PC-3 (cell line): ENCODE measurements at regions not wholly inside any gene's neighbourhood (a gene's known extent, or its start where the extent isn't known, plus 50 kb on each side); places are given as distances from the start of the nearest gene placed in this dataset.

ENCODE experiments used
- ATAC-seq: fragments of 200-7000 bp; cut with Tn5 transposase; 2 replicates; pipeline ENCODE4 v1.9.1; 2020; ENCODE audit warnings: mild to moderate bottlenecking, moderate library complexity
- BruUV-seq: library from RNA; stranded (reverse); fragments of 400-500 nt; replicated peaks from 2 replicates; lab custom pipeline; 2021; lab: Mats Ljungman, UMichigan
- CTCF ChIA-PET: fragments of 300-600 bp; sonication (Branson Sonifier 250); formaldehyde crosslinking; loops from one replicate; lab custom pipeline; 2022; ENCODE audit warnings: antibody characterized with exemption; lab: Charles Lee
- POLR2A ChIA-PET: fragments of 300-600 bp; sonication (Branson Sonifier 250); formaldehyde crosslinking; loops from one replicate; lab custom pipeline; 2022; ENCODE audit warnings: antibody characterized with exemption; ENCODE audit not compliant: unreplicated experiment; lab: Charles Lee
- DNase-seq: peaks from one replicate; pipeline ENCODE4 v3.0.0-alpha.2; 2015
- H2AFZ ChIP-seq: fragments of 300-600 bp; sonication (generic); 2 replicates; pipeline ENCODE4 v1.6.0; 2016; ENCODE audit warnings: antibody characterized with exemption, low read length
- H3F3A ChIP-seq: fragments of 300-600 bp; sonication (generic); one replicate; pipeline ENCODE4 v1.6.0; 2017; ENCODE audit warnings: antibody characterized with exemption, low read length, control low read depth, mild to moderate bottlenecking; ENCODE audit not compliant: unreplicated experiment
- H3K27ac ChIP-seq: fragments of 300-600 bp; sonication (generic); 2 replicates; pipeline ENCODE4 v1.5.1; 2016; ENCODE audit warnings: mild to moderate bottlenecking, low read length
- H3K27me3 ChIP-seq: fragments of 300-600 bp; sonication (generic); 2 replicates; pipeline ENCODE4 v1.6.1; 2016; ENCODE audit warnings: low read length, mixed read lengths
- H3K36me3 ChIP-seq: fragments of 300-600 bp; sonication (generic); 2 replicates; pipeline ENCODE4 v1.6.1; 2016; ENCODE audit warnings: low read depth, mixed run types, low read length, mixed read lengths
- H3K4me1 ChIP-seq: fragments of 300-600 bp; sonication (generic); 2 replicates; pipeline ENCODE4 v1.5.1; 2016; ENCODE audit warnings: low read length; ENCODE audit not compliant: insufficient read depth
- H3K4me2 ChIP-seq: fragments of 300-600 bp; sonication (generic); 2 replicates; pipeline ENCODE4 v1.6.0; 2016; ENCODE audit warnings: low read length
- H3K4me3 ChIP-seq: fragments of 300-600 bp; sonication (generic); 2 replicates; pipeline ENCODE4 v1.5.1; 2016; ENCODE audit warnings: mild to moderate bottlenecking, low read length, mixed read lengths
- H3K79me2 ChIP-seq: fragments of 300-600 bp; sonication (generic); 2 replicates; pipeline ENCODE4 v1.6.1; 2017; ENCODE audit warnings: low read length, mixed read lengths
- H3K9ac ChIP-seq: fragments of 300-600 bp; sonication (generic); 2 replicates; pipeline ENCODE4 v1.6.0; 2016; ENCODE audit warnings: mild to moderate bottlenecking, low read length
- H3K9me2 ChIP-seq: fragments of 300-600 bp; sonication (generic); replicated peaks from 2 replicates; pipeline ENCODE4 v1.6.1; 2016; ENCODE audit warnings: mixed run types, low read length, mixed read lengths
- H3K9me3 ChIP-seq: fragments of 300-600 bp; sonication (generic); 2 replicates; pipeline ENCODE4 v1.6.1; 2016; ENCODE audit warnings: low read length, mixed read lengths
- H4K20me1 ChIP-seq: fragments of 300-600 bp; sonication (generic); 2 replicates; pipeline ENCODE4 v1.6.1; 2016; ENCODE audit warnings: low read length, mixed read lengths
- CTCF ChIP-seq: fragments of 300-600 bp; sonication (generic); conservative IDR thresholded peaks from 2 replicates; pipeline ENCODE4 v1.5.1; 2017; ENCODE audit warnings: antibody characterized with exemption, low read depth, mild to moderate bottlenecking, low read length
- EZH2 ChIP-seq: fragments of 300-600 bp; sonication (generic); IDR thresholded peaks from one replicate; pipeline ENCODE4 v1.6.1; 2017; ENCODE audit warnings: antibody characterized with exemption, mild to moderate bottlenecking, low read length; ENCODE audit not compliant: unreplicated experiment
- EZH2phosphoT487 ChIP-seq: fragments of 300-600 bp; sonication (generic); IDR thresholded peaks from 2 replicates; pipeline ENCODE4 v1.6.1; 2018; ENCODE audit warnings: mild to moderate bottlenecking, antibody characterized with exemption, low read length, borderline replicate concordance
- intact Hi-C: fragments of 100-400 bp; cut with micrococcal nuclease; formaldehyde crosslinking; loops from 2 replicates; pipeline ENCODE4 v1.9.0; 2023

GRCh38 chr12:116476227-116476822 lies 82.9 kb upstream of the MAP1LC3B2 start:
- Histone ChIP-seq H3K9me3 (no peaks in the 10 kb centered on the region), H3K9me2 (no peaks in the 10 kb centered on the region), H3K4me3 (no peak overlapping the region), H3K27me3 (no peaks in the 10 kb centered on the region), H2AFZ (no peak overlapping the region), H3K4me1 (no peaks in the 10 kb centered on the region), H3F3A (no peaks in the 10 kb centered on the region), H3K9ac (no peak overlapping the region), H3K4me2 (no peak overlapping the region), H3K27ac (no peak overlapping the region), H4K20me1 (no peaks in the 10 kb centered on the region), H3K36me3 (no peaks in the 10 kb centered on the region), H3K79me2 (no peaks in the 10 kb centered on the region)
- DNase-seq (no peak), ATAC-seq (no peak)
- BruUV-seq: no TSS peak
- TF ChIP-seq EZH2phosphoT487 (no peak), EZH2 (no peak)
- ChIA-PET POLR2A (no interaction called here), CTCF (no interaction called here)
- intact Hi-C loops: no loop called here

- ATAC-seq: no peak
- Histone ChIP-seq H3K9ac (no peak overlapping the region), H2AFZ (no peak overlapping the region), H3K36me3 (no peaks in the 10 kb centered on the region), H3K9me3 (no peaks in the 10 kb centered on the region), H3K4me2 (no peak overlapping the region), H3K4me3 (no peak overlapping the region), H4K20me1 (no peaks in the 10 kb centered on the region), H3K9me2 (no peaks in the 10 kb centered on the region), H3K79me2 (no peaks in the 10 kb centered on the region), H3K4me1 (no peaks in the 10 kb centered on the region), H3K27me3 (no peaks in the 10 kb centered on the region), H3K27ac (no peak overlapping the region), H3F3A (no peaks in the 10 kb centered on the region)
- ChIA-PET POLR2A (no interaction called here), CTCF (no interaction called here)
- intact Hi-C loops: no loop called here
- BruUV-seq: no TSS peak
- TF ChIP-seq EZH2: no peak
- no peak for TF ChIP-seq EZH2phosphoT487
- no peak for TF ChIP-seq CTCF
- no peak for DNase-seq
Observed at GRCh38 chr12:116478243-116478773, 80.9 kb upstream of the MAP1LC3B2 start.

GRCh38 chr12:116480210-116480810 lies 78.9 kb upstream of the MAP1LC3B2 start:
- DNase-seq (no peak), ATAC-seq (no peak)
- Histone ChIP-seq H3K4me3 (no peak overlapping the region), H3K36me3 (no peaks in the 10 kb centered on the region), H2AFZ (no peak overlapping the region), H3K4me2 (no peak overlapping the region), H3K4me1 (no peaks in the 10 kb centered on the region), H3K79me2 (no peaks in the 10 kb centered on the region), H3F3A (no peaks in the 10 kb centered on the region), H3K9me3 (no peaks in the 10 kb centered on the region), H3K9ac (no peak overlapping the region), H3K9me2 (no peaks in the 10 kb centered on the region), H3K27ac (no peak overlapping the region), H3K27me3 (no peaks in the 10 kb centered on the region), H4K20me1 (no peaks in the 10 kb centered on the region)
- ChIA-PET POLR2A (no interaction called here), CTCF (interaction anchor here (0.5 kb wide), 1 partner anchor 97 kb away, joined by 3 read pairs; no protein-coding TSS in a partner anchor)
- TF ChIP-seq EZH2 (no peak), CTCF (no peak), EZH2phosphoT487 (no peak)
- intact Hi-C loops: no loop called here
- no TSS peak for BruUV-seq
